HEK293 (cell line): ENCODE measurements at regions not wholly inside any gene's neighbourhood (a gene's known extent, or its start where the extent isn't known, plus 50 kb on each side); places are given as distances from the start of the nearest gene placed in this dataset.

Experiments
- CTCF ChIA-PET: fragments of 350-600 bp; formaldehyde crosslinking; extraction: SDS; loops from one replicate; lab custom pipeline; 2021; ENCODE audit warnings: antibody characterized with exemption; lab: Yijun Ruan, JAX
- POLR2A ChIA-PET: fragments of 300-600 bp; formaldehyde crosslinking; extraction: SDS; loops from one replicate; lab custom pipeline; 2020; ENCODE audit warnings: antibody characterized with exemption, inconsistent platforms; lab: Yijun Ruan, JAX
- H3K27ac ChIP-seq: fragments of 200-500 bp; sonication (Bioruptor generic); 2 replicates; pipeline ENCODE4 v1.5.1; 2014; ENCODE audit warnings: low read depth, low read length, control low read depth, inconsistent platforms; ENCODE audit errors: extremely low read depth
- H3K36me3 ChIP-seq, 2 experiments: fragments of 200-500 bp in 1 of 2; sonication (Bioruptor generic) in 1 of 2; 1 replicate in 1 of 2; 2 replicates in 1 of 2; pipeline ENCODE4 v1.5.1; 2014 to 2017; ENCODE audit warnings: inconsistent platforms in 2 of 2, low read length in 2 of 2; ENCODE audit not compliant: control insufficient read depth in 2 of 2, insufficient read depth in 1 of 2
- H3K4me1 ChIP-seq: fragments of 200-500 bp; sonication (Bioruptor generic); 2 replicates; pipeline ENCODE4 v1.5.1; 2014; ENCODE audit warnings: mild to moderate bottlenecking, low read length, inconsistent platforms; ENCODE audit not compliant: control insufficient read depth, insufficient read depth
- H3K4me3 ChIP-seq: 2 replicates; pipeline ENCODE4 v1.5.1; 2011; ENCODE audit warnings: low read depth, mild to moderate bottlenecking, control low read depth, low read length, moderate library complexity
- H3K9me3 ChIP-seq: fragments of 200-500 bp; sonication (Bioruptor generic); 2 replicates; pipeline ENCODE4 v1.5.1; 2014; ENCODE audit warnings: low read depth, low read length, inconsistent platforms; ENCODE audit not compliant: control insufficient read depth, insufficient read depth
- KLF10 ChIP-seq: fragments of 450-650 bp; IDR thresholded peaks from 2 replicates; pipeline ENCODE4 v1.5.1; 2018; ENCODE audit warnings: missing biosample characterization, mild to moderate bottlenecking, missing genetic modification characterization
- KLF8 ChIP-seq: fragments of 450-650 bp; formaldehyde crosslinking; IDR thresholded peaks from 2 replicates; pipeline ENCODE4 v1.5.1; 2016; ENCODE audit warnings: missing biosample characterization, missing genetic modification characterization
- REST ChIP-seq: fragments of 450-650 bp; formaldehyde crosslinking; IDR thresholded peaks from 2 replicates; pipeline ENCODE4 v1.5.1; 2016; ENCODE audit warnings: missing biosample characterization, missing genetic modification characterization
- SCRT1 ChIP-seq: fragments of 450-650 bp; formaldehyde crosslinking; IDR thresholded peaks from 2 replicates; pipeline ENCODE4 v1.5.1; 2016; ENCODE audit warnings: missing biosample characterization, missing genetic modification characterization, borderline replicate concordance
- SCRT2 ChIP-seq: fragments of 450-650 bp; formaldehyde crosslinking; IDR thresholded peaks from 2 replicates; pipeline ENCODE4 v1.5.1; 2016; ENCODE audit warnings: missing biosample characterization, missing genetic modification characterization
- YY2 ChIP-seq: fragments of 450-650 bp; formaldehyde crosslinking; IDR thresholded peaks from 2 replicates; pipeline ENCODE4 v1.5.1; 2016; ENCODE audit warnings: missing biosample characterization, missing genetic modification characterization
- ZBTB48 ChIP-seq: fragments of 450-650 bp; formaldehyde crosslinking; IDR thresholded peaks from 2 replicates; pipeline ENCODE4 v1.5.1; 2016; ENCODE audit warnings: missing biosample characterization, missing genetic modification characterization
- ZIC2 ChIP-seq: fragments of 450-650 bp; formaldehyde crosslinking; IDR thresholded peaks from 2 replicates; pipeline ENCODE4 v1.5.1; 2016; ENCODE audit warnings: missing biosample characterization, missing genetic modification characterization
- ZNF132 ChIP-seq: fragments of 450-650 bp; formaldehyde crosslinking; IDR thresholded peaks from 2 replicates; pipeline ENCODE4 v1.5.1; 2017; ENCODE audit warnings: missing biosample characterization, missing genetic modification characterization, borderline replicate concordance
- ZNF133 ChIP-seq: fragments of 450-650 bp; formaldehyde crosslinking; IDR thresholded peaks from 2 replicates; pipeline ENCODE4 v1.5.1; 2016; ENCODE audit warnings: missing biosample characterization, missing genetic modification characterization
- ZNF157 ChIP-seq: fragments of 450-650 bp; formaldehyde crosslinking; IDR thresholded peaks from 2 replicates; pipeline ENCODE4 v1.5.1; 2016; ENCODE audit warnings: missing biosample characterization, missing genetic modification characterization
- ZNF175 ChIP-seq: fragments of 450-650 bp; formaldehyde crosslinking; IDR thresholded peaks from 2 replicates; pipeline ENCODE4 v1.5.1; 2016; ENCODE audit warnings: missing biosample characterization, missing genetic modification characterization
- ZNF221 ChIP-seq: fragments of 450-650 bp; formaldehyde crosslinking; IDR thresholded peaks from 2 replicates; pipeline ENCODE4 v1.5.1; 2017; ENCODE audit warnings: missing biosample characterization, missing genetic modification characterization, borderline replicate concordance
- ZNF394 ChIP-seq: fragments of 450-650 bp; formaldehyde crosslinking; IDR thresholded peaks from 2 replicates; pipeline ENCODE4 v1.5.1; 2016; ENCODE audit warnings: missing biosample characterization, missing genetic modification characterization, mild to moderate bottlenecking, moderate library complexity, borderline replicate concordance
- ZNF398 ChIP-seq: fragments of 450-650 bp; formaldehyde crosslinking; IDR thresholded peaks from 2 replicates; pipeline ENCODE4 v1.5.1; 2017; ENCODE audit warnings: missing biosample characterization, missing genetic modification characterization
- ZNF48 ChIP-seq: fragments of 450-650 bp; formaldehyde crosslinking; IDR thresholded peaks from 2 replicates; pipeline ENCODE4 v1.5.1; 2016; ENCODE audit warnings: missing biosample characterization, missing genetic modification characterization
- ZNF561 ChIP-seq: fragments of 450-650 bp; IDR thresholded peaks from 2 replicates; pipeline ENCODE4 v1.5.1; 2018; ENCODE audit warnings: missing biosample characterization, missing genetic modification characterization, borderline replicate concordance
- ZNF580 ChIP-seq: fragments of 450-650 bp; formaldehyde crosslinking; IDR thresholded peaks from 2 replicates; pipeline ENCODE4 v1.5.1; 2016; ENCODE audit warnings: missing biosample characterization, missing genetic modification characterization
- ZNF610 ChIP-seq: fragments of 450-650 bp; formaldehyde crosslinking; IDR thresholded peaks from 2 replicates; pipeline ENCODE4 v1.5.1; 2016; ENCODE audit warnings: missing biosample characterization, missing genetic modification characterization, borderline replicate concordance
- ZNF791 ChIP-seq: fragments of 450-650 bp; formaldehyde crosslinking; IDR thresholded peaks from 2 replicates; pipeline ENCODE4 v1.5.1; 2016; ENCODE audit warnings: missing biosample characterization, missing genetic modification characterization
- ZNF843 ChIP-seq: fragments of 450-650 bp; formaldehyde crosslinking; IDR thresholded peaks from 2 replicates; pipeline ENCODE4 v1.5.1; 2016; ENCODE audit warnings: missing biosample characterization, missing genetic modification characterization
- ZSCAN23 ChIP-seq: fragments of 450-650 bp; formaldehyde crosslinking; IDR thresholded peaks from 2 replicates; pipeline ENCODE4 v1.5.1; 2016; ENCODE audit warnings: missing biosample characterization, missing genetic modification characterization

GRCh38 chr10:8719971-8720370 lies 665.5 kb downstream of the GATA3 start (continued):
- TF ChIP-seq ZNF398 (tag by site-specific recombination) (no peak), ZNF175 (tag by site-specific recombination) (no peak), ZNF133 (no peak), ZSCAN23 (no peak)

- Histone ChIP-seq H3K36me3 (no peaks in the 10 kb centered on the region), H3K4me3 (no peak overlapping the region), H3K9me3 (no peaks in the 10 kb centered on the region), H3K27ac (no peak overlapping the region), H3K4me1 (no peaks in the 10 kb centered on the region)
- POLR2A ChIA-PET, result no interaction called here
- CTCF ChIA-PET, result interaction anchor here (0.6 to 0.7 kb wide), 2 partner anchors 25 to 777 kb away, joined by 3 read pairs; no protein-coding TSS in a partner anchor
- TF ChIP-seq ZBTB48 (tag by site-specific recombination), result no peak
- TF ChIP-seq ZNF132, result no peak
- TF ChIP-seq SCRT2 (tag by site-specific recombination), result no peak
- TF ChIP-seq ZNF791 (tag by site-specific recombination), result no peak
- no peak for TF ChIP-seq ZNF221 (tag by site-specific recombination)
- TF ChIP-seq YY2, result no peak
- TF ChIP-seq ZNF394 (tag by site-specific recombination), result no peak
- no peak for TF ChIP-seq ZNF561 (tag by site-specific recombination)
- TF ChIP-seq ZNF157 (tag by site-specific recombination), result no peak
- no peak for TF ChIP-seq ZNF843 (tag by site-specific recombination)
- no peak for TF ChIP-seq ZIC2
- no peak for TF ChIP-seq SCRT1 (tag by site-specific recombination)
- TF ChIP-seq KLF8, result no peak
- no peak for TF ChIP-seq ZNF48 (tag by site-specific recombination)
- TF ChIP-seq ZNF610 (tag by site-specific recombination), result no peak
- TF ChIP-seq ZNF133, result no peak
- no peak for TF ChIP-seq KLF10 (tag by site-specific recombination)
- TF ChIP-seq ZNF580 (tag by site-specific recombination), result no peak
- TF ChIP-seq REST (tag by site-specific recombination), result no peak
Observed at GRCh38 chr10:8721650-8722049, 667.2 kb downstream of the GATA3 start.
